ENCODE measurements at regions not wholly inside any gene's neighbourhood (a gene's known extent, or its start where the extent isn't known, plus 50 kb on each side); places are given as distances from the start of the nearest gene placed in this dataset.

GRCh38 chr5:17720071-17720470 lies 85.8 kb downstream of the TAF11L14 start (continued):
- TF ChIP-seq ATF2 (IDR thresholded peaks at IDR 0.05; ENCODE audit: low read length) (no peak), BACH1 (IDR thresholded peaks at IDR 0.05; ENCODE audit: low read length) (no peak), YY1 (IDR thresholded peaks at IDR 0.05; ENCODE audit: low read depth, low read length) (no peak)
- TF ChIP-seq, protein P1, sequence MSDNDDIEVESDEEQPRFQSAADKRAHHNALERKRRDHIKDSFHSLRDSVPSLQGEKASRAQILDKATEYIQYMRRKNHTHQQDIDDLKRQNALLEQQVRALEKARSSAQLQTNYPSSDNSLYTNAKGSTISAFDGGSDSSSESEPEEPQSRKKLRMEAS (IDR thresholded peaks at IDR 0.05), result no peak

Data from H1 (cell line).